Astrocyte of the hippocampus (primary cell): ENCODE measurements at regions not wholly inside any gene's neighbourhood (a gene's known extent, or its start where the extent isn't known, plus 50 kb on each side); places are given as distances from the start of the nearest gene placed in this dataset.
A peak's percentile ranks its signal among the peaks of the same experiment; 100 is the strongest.
"Not testable (repeated sequence)": the region's sequence is repeated elsewhere in the genome, so short reads cannot be mapped to it uniquely, and the experiment has no call there.

Experiments
- DNase-seq: peaks from one replicate; pipeline ENCODE4 v3.0.0; 2011; ENCODE audit warnings: low read depth, low spot score

DNA sequence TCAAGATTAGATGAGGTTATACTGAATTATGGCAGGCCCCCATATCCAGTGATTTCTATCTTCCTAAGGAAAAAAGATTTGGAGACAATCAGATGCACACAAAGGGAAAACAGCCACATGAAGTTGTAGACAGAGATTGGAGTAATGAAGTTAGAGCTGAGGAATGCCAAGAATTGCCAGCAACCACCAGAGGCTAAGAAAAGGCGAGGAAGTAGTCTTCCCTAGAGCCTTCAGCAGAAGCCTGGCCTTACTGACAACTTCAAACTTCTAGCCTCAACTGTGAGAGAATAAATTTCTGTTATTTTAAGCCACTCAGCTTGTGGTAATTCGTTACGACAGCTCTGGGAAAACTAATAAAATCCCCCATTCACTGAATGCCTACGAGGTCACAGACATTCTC lies 473.9 kb downstream of the COL12A1 start:
- DNase-seq: peak; percentile 55

DNA sequence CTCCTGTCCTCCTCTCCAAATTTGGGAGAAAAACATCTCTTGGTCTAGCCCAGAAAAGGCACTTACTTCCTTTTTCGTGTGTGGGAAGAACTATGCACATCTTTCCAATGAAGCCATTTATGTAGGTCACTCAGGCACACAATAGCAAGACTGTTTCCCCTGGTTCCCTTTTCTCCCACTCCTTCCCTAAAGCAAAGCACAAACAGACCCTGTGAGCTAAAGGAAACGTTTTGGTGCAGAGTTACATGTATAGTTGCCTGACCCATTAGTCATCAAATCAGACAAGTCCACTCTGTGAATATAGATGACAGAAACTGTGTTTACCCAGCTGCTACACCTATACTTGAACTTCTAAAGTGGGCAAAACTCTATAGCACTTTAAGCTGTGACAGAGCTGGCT lies 474.6 kb downstream of the COL12A1 start:
- DNase-seq: peak; percentile 16

DNA sequence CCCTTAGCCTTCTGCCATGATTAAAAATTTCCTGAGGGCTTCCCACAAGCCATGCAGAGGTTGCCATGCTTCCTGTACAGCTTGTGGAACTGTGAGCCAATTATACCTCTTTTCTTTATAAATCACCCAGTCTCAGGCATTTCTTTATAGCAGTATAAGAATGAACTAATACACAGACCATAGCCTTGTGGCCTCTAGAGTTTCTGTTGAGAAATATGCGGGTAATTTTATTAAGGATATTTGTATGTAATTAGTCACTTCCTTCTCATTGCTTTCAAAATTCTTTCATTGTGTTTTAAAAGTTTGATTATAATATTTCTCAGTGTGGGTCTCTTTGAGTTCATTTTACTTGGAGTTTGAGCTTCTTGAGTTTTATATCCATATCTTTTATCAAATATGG lies 484.9 kb downstream of the COL12A1 start:
- DNase-seq: no peak

DNA sequence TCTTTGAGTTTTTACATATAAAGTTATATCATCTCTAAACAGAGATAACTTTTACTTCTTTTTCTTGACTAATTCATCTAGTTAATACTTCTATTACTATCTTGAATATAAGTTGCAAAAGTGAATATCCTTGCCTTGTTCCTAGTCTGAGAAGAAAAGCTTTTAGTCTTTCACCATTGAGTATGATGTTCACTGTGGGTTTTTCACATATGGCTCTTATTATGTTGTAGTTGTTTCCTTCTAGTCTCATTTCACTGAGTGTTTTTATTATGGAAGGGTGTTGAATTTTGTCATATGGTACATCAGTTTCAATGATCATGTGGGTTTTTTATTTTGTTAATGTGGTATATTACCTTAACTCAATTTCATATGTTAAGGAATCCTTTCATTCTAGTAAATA lies 488.3 kb downstream of the COL12A1 start:
- no peak for DNase-seq

DNA sequence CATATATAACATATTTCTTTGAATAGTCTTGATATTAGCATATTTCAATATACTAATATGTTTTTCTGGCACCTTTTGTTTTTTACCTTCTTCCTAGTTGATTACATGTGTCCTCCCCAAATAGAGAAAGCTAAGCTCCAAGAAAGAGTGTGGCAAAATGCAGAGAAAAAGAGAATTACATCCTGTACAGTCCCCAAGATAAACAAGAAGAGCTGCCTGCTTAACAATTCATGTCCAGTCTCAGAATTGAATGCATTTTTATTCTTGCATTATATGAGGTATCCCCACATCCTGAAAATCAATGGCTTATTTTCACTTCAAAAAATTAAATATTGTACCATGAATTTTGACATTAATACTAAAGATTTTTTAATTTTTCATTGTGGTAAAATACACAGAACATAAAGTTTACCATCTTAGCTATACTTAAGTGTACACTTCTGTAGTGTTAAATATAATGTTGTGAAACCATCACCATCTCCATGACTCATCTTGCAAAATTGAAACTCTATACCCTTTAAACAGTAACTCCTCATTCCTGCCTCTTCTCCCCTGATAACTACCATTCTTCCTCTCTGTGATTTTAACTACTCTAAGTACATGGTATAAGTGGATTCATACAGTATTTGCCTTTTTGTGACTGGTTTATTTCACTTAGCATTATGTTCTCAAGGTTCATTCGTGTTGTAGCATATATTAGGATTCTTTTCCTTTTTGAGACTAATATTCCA lies 490.3 kb downstream of the COL12A1 start:
- peak; percentile 0 for DNase-seq

DNA sequence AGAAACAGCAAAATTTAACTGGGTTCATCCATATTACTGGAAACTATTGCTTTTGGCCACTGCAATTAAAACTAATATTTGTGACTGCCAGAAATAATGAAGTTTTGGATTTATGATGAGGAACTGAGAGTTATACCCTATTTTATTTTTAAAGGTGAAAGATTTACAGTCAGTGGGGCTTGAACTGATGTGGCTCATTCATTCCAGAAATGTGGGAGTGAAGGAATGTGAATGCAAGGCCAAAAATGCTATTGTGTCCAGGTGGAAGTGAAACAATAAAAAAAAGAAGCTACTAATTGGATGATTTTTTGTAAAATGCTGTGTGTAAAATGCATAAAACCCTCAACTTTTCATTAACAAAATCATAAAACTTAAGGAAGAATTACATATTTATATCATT lies 491.9 kb downstream of the COL12A1 start:
- DNase-seq: peak; percentile 16

DNA sequence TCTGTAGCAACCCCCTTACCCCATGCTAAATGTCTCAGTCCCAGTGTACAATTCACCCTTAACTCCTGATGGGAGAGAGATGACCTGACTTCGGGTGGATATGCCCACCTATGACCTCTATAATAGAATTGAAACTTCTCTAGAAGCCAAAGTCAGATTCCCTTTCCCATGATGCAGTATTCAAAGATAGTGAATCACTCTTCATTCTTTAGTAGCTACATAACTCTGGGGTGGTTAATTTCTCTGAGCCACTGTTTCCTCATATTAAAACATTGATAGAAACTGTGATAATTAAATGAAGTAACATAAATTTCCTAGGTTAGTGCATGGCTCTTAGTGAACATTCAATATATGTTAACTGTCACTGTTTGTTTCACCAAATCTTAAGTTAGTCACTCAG lies 500.4 kb downstream of the COL12A1 start:
- no peak for DNase-seq

DNA sequence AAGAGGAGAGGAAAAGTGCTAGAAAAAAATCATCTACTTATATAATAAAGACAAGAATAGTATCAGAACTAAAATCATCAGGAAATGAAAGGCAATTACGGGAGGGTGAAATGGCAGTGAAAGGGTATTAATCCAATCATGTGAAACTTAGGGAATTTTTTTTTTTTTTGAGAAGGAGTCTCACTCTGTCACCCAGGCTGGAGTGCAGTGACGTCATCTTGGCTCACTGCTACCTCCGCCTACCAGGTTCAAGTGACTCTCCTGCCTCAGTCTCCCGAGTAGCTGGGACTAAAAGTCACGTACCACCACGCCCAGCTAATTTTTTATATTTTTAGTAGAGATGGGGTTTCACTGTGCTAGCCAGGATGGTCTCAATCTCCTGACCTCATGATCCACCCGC lies 501.3 kb downstream of the COL12A1 start:
- not testable (repeated sequence) for DNase-seq

DNA sequence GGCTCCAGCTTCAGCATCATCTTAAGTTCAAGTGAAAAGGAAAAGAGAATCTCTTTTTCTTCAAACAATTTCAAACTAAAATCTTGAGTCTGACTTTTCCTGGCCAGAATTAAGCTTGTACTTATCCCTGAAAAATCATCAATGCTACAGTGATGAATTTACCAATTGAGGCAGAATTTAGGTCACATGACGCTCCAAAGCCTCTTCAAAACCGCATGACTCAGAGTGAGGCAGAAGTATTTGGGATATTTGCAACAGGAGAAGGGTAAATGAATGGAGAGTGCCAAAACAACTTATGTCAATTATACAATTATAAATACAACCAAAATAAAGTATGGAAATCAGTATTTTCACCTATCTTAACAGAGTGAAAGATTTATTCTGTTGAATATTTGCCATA lies 515.5 kb downstream of the COL12A1 start:
- no peak for DNase-seq

- no peak for DNase-seq
Measured at GRCh38 chr6:74689601-74690000, 516.3 kb downstream of the COL12A1 start.

DNA sequence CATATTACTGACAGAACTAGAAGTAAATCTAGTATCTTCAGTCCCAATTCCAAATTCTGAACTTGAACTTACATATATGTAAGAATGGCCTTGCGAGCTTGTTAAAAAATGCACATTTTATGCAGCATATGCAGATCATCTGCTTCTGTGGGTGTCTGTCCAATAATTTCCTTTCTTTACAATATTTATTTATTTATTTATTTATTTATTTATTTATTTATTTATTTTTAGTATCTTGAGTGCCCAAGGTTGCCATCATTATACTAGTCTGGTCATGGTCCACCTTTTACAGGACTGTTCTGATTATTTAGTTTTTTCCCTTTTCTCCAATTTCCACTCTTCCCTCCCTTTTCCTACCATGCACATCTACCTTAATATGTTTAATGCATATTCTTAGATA lies 528.4 kb downstream of the COL12A1 start:
- no peak for DNase-seq

- DNase-seq: no peak
Measured at GRCh38 chr6:74676906-74677305, 528.9 kb downstream of the COL12A1 start.

DNA sequence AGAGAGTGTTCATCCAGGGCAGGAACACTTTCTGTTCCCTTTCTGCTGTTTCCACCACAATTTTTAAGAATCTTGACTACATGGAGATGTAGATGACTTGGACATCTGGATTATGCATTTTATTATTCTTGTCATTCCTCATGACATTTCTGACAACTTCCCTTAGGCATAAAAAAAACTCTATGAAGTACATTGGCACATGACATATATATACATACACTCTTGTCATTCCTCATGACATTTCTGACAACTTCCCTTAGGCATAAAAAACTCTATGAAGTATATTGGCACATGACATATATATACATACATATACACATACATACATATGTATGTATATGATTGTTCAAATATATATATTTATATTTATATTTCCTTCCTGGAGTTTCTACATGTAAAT lies 531.5 kb downstream of the COL12A1 start:
- DNase-seq: no peak

DNA sequence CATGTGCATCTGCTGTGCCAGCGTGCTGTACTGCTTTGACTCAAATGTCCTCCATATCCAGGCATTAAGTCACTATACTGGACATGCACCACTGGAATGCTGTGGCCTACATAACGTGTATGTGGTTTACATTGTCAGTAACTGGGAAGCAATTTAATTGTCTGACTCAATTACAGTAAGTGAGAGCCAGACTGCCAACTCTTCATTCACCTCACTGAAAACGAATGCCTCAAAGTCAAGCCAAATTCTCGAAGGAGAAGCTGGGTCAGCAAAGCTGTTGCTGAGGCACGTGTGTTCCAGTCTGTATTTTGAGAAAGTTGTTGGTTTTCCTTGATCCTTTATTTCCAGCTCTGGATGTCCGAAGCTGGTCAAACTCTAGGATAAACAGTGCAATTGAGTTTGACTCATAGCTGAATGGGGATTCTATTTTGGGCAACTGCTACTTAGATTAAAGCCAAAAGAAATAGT lies 534.3 kb downstream of the COL12A1 start:
- DNase-seq: peak; percentile 82

GRCh38 chr6:74658391-74658790 lies 547.5 kb downstream of the COL12A1 start:
- DNase-seq: no peak

GRCh38 chr6:74657931-74658330 lies 547.9 kb downstream of the COL12A1 start:
- DNase-seq: no peak

DNA sequence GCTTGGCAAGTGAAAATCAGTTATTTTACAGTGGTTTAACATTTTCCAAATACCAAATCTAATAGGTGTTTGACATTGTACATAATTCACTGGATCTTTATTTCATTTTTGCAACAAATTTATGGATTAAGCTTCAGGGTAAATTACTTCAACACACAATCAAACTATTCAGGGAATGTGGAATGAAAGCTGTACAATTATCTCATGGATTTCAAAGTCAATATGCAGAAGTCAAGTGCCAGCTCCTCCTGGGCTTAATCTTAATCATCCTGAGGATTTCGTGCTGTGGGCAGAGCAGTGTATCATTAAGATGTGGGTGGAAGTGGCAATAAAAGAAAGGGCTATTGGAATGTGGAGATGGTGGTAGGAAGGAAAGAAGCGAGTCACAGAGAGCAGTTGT lies 548.8 kb downstream of the COL12A1 start:
- DNase-seq: peak; percentile 17

GRCh38 chr6:74656453-74656852 lies 549.4 kb downstream of the COL12A1 start:
- DNase-seq: no peak

DNA sequence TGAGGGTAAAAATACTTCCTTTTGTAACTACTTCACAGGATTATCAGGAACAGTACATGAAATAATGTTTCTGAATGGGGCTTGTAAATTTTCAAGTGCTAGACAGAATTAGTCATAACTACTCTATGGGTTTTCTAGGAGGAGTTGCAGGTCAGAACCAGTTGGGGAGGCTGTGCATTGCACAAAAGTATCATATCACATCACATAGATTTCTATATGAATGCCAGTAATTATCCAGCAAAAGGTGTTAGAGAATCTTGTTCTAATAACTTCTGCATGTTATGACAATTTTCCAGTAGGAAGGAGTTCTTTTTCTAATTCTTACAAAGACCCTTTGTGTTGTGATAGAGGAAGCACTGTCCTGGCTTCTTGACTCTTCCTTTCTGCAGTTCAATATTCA lies 551.6 kb downstream of the COL12A1 start:
- no peak for DNase-seq

DNA sequence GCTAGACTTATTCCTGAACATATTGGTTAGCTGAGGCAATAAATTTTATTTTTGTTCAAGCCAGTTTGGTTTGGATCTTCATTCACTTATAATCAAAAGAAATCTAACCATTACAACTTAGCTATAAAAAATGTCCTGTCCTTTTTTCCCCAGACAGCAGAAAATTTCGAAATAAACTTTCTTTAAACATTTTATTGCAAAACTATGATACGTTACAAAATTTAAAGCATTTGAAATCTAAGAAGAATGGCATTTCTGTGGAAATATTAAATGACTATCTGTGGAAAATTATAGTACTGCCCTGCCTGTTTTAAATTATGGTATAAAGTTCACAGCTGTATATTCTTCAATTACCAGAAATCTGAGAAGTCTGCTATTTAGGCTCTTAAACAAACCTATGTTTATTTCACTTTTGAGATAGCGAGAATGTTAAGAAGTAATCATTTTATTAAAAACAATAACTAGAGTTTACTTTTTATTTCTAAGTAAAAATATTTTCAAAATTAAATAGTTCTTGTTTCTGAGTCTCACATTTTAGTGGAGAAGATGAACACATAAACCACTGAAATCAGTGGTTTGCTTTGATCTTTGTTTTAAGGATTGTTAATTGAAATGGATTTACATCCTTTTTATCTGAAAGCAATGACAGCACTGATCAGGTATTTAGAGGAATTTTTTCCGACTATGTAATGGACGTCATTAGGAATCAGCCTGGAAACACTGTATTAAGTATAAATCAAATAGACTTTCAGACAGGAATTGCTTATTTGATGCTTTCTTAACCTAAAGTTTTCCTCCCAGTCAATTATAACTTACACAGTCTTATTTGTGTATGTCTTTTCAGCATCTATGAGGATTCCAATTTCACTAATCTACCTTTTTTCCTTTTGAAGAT lies 553.7 kb downstream of the COL12A1 start:
- no peak for DNase-seq

GRCh38 chr6:74650668-74651067 lies 555.2 kb downstream of the COL12A1 start:
- DNase-seq: no peak

DNA sequence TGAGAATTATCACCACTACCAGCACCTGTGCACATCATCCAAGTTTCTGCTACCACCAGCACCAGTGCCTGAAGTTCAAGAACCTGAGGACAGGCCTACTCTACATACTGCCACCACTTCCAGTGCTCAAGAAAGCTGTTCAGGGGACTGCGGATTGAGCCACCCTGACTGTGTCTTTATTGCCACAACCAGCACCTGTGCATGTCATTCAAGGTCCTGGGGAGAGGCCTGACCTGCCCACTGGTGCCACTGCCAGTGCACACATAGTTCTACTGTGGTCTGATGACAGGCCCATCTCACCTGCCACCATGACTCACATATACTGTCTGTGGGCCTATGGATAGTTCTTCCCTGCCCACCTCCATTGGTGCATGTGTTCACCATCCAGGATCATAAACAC lies 559.4 kb downstream of the COL12A1 start:
- DNase-seq: no peak
